ENCODE measurements at regions not wholly inside any gene's neighbourhood (a gene's known extent, or its start where the extent isn't known, plus 50 kb on each side); places are given as distances from the start of the nearest gene placed in this dataset.

DNA sequence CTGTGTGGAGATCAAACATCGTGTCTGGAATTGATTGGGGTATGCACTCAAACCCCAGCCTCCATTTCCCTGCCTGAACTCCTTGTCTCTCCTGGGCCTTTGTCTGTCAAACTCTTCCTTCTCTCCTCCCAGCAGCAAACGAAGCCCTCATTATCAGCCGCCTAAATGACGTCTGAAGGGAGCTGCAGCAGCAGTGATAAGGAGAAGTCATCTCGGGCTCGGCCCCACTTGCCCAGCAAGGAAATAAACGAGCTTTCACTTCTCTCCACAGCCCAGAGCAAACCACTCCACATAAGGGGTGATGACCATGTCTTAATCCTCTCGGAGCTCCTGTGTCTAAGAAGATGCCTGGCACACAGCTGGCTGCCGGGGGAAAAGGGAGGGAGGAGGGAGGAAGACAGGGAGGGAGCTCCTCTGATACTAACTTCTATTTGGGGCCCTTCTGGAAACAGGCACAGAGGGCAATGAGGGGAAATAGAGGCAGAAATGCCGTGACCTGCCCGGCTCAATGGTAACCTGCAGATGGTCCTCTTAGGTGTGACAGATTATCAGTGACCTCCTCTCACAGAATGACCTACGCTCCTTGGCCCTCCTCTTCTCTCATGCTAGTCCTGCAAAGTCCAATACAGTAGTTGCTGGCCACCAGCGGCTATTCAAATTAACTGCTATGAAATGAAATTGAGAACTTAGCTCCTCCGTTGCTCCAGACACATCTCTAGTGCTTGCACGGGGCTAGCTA, 100.4 kb downstream of the PXDC1 start:
- Histone ChIP-seq H3K9me3 (ENCODE audit: control insufficient read depth, insufficient read depth, low read length) (no peaks in the 10 kb centered on the region), H3K4me3 (ENCODE audit: low read depth, low read length) (no peak overlapping the region), H3K27me3 (ENCODE audit: control insufficient read depth, insufficient read depth, low read length) (peaks cover 23% of the 10 kb centered on the region), H3K27ac (ENCODE audit: low read depth, low read length) (no peak overlapping the region)
- DNase-seq (ENCODE audit: low read depth, low spot score) = no peak
- POLR2A ChIA-PET = no interaction called here
- CTCF ChIA-PET = no interaction called here
- TF ChIP-seq, protein P1, sequence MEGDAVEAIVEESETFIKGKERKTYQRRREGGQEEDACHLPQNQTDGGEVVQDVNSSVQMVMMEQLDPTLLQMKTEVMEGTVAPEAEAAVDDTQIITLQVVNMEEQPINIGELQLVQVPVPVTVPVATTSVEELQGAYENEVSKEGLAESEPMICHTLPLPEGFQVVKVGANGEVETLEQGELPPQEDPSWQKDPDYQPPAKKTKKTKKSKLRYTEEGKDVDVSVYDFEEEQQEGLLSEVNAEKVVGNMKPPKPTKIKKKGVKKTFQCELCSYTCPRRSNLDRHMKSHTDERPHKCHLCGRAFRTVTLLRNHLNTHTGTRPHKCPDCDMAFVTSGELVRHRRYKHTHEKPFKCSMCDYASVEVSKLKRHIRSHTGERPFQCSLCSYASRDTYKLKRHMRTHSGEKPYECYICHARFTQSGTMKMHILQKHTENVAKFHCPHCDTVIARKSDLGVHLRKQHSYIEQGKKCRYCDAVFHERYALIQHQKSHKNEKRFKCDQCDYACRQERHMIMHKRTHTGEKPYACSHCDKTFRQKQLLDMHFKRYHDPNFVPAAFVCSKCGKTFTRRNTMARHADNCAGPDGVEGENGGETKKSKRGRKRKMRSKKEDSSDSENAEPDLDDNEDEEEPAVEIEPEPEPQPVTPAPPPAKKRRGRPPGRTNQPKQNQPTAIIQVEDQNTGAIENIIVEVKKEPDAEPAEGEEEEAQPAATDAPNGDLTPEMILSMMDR (IDR thresholded peaks at IDR 0.05; ENCODE audit: low read depth, low read length) = no peak

DNA sequence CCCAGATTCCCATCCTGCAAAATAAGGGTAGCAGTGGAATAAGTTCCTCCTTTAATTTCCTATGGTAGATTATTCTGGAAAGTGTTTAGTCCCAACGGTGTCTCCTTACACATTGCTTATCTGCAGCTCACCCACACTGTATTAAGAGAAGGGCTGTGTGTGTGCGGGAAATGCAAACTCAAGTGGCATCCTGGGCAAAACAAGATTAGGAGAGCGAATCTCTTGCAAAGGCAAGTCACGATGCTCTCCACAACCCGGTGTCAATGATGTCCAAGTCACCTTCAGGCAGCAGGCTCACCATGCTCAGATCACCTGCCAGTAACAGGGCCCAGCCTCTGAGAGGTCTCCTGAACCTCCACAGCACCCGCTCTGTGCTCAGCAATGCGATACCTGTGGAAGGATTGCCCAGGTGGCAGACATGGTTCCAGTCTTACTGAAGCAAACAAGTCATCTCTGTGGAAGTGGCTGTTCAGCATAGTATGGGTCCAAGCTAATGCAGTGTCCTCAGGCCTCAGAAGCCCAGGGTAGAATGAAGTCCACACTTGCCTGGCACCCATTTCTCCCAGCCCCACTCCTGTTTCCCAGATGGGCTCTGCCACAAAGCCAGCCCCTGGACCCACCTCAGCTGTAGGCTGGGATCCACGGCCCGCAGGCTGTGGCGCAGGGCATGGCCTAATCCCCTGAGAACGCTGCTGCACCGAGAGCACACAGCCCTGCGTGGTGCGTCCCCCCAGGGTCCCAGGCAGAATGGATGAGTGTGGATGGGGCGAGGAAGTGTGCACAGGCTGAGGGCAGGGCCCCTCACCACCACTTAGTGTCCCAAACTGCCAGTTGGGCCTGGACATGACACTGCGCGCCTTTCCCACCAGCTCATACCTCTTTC, 101.2 kb downstream of the PXDC1 start:
- H3K27me3 ChIP-seq (ENCODE audit: control insufficient read depth, insufficient read depth, low read length) = peaks cover 21% of the 10 kb centered on the region
- DNase-seq (ENCODE audit: low read depth, low spot score) = no peak
- ChIA-PET CTCF (no interaction called here), POLR2A (no interaction called here)
- H3K27ac ChIP-seq (ENCODE audit: low read depth, low read length) = no peak overlapping the region
- TF ChIP-seq, protein P1 (IDR thresholded peaks at IDR 0.05; ENCODE audit: low read depth, low read length) = no peak
- H3K9me3 ChIP-seq (ENCODE audit: control insufficient read depth, insufficient read depth, low read length) = no peaks in the 10 kb centered on the region
- no peak overlapping the region for H3K4me3 ChIP-seq (ENCODE audit: low read depth, low read length)

DNA sequence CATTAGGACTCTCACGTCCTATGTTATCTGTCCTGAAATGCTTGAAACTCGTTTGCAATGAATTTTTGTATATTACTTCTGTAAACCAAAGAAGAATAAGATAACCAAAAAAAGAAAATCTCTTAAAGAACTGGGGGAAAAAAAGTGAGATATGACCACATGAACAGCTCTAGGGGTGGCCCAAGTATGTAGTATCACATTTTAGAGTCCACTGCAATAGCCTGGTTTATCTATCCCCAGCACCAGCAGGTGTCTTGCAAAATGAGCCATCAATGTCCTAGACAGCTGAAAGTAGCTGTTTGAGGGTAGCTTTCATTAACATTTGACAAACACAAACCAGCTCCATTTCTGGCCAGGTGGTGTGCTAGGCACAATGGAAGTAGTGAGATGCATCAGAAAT, 102.8 kb downstream of the PXDC1 start:
- TF ChIP-seq, protein P1 (IDR thresholded peaks at IDR 0.05; ENCODE audit: low read depth, low read length) = no peak
- no peaks in the 10 kb centered on the region for H3K9me3 ChIP-seq (ENCODE audit: control insufficient read depth, insufficient read depth, low read length)
- no peak overlapping the region for H3K27ac ChIP-seq (ENCODE audit: low read depth, low read length)
- H3K27me3 ChIP-seq (ENCODE audit: control insufficient read depth, insufficient read depth, low read length) = peaks cover 20% of the 10 kb centered on the region
- ChIA-PET CTCF (no interaction called here), POLR2A (no interaction called here)
- no peak for DNase-seq (ENCODE audit: low read depth, low spot score)
- no peak overlapping the region for H3K4me3 ChIP-seq (ENCODE audit: low read depth, low read length)

DNA sequence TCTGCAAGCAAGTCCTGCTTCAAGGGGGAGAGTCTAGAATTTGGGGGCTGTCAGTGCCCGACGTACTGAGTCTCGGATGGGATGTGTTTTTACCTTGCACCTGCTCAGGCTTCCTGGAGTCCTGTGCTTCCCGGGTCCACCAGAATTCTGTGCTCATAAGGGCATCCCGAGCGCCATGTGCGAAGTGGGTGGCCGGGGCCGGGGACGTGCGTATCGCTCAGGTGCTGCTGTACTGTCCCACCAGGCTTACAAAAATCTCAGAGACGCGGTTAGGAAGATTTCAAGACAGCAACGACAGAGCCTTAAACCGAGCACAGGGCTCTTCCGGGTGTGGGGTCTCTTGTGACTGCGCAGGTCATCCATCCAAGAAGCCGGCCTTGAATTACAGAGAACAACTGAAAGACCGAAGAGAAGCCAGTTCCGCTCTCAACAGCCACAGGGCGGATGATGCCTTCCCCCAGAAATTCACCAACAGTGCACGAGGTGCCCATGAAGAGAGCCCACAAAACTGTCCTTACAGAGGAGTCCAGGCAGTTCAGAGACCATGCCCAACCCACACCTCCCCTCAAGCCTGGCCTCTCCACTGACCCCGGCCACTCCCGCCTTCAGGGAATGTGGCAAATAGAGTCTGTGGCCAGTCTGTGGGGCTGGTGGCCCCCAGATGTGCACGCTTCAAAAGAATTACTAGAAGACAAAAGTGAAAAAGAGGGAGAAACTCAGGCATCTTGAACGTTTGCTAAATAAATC, 104.7 kb downstream of the PXDC1 start:
- Histone ChIP-seq H3K27me3 (ENCODE audit: control insufficient read depth, insufficient read depth, low read length) (peaks cover 22% of the 10 kb centered on the region), H3K4me3 (ENCODE audit: low read depth, low read length) (no peak overlapping the region), H3K9me3 (ENCODE audit: control insufficient read depth, insufficient read depth, low read length) (no peaks in the 10 kb centered on the region), H3K27ac (ENCODE audit: low read depth, low read length) (no peak overlapping the region)
- DNase-seq (ENCODE audit: low read depth, low spot score) = no peak
- TF ChIP-seq, protein P1 (IDR thresholded peaks at IDR 0.05; ENCODE audit: low read depth, low read length) = no peak
- ChIA-PET POLR2A (no interaction called here), CTCF (no interaction called here)

DNA sequence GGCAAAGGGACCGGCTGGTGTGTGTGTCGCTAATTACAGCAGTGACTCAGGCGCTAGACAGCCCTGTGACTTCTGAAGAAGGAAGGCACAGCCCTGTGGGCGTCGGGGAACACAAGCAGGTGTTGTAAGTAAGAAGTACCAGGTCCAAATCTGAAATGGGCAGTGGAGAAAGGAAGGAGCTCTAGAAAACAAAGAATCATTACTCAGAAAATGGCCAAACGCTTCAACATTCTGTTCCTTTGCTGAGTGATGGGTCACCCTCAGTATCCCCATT, 106.8 kb downstream of the PXDC1 start:
- Histone ChIP-seq H3K4me3 (ENCODE audit: low read depth, low read length) (no peak overlapping the region), H3K27ac (ENCODE audit: low read depth, low read length) (no peak overlapping the region), H3K9me3 (ENCODE audit: control insufficient read depth, insufficient read depth, low read length) (no peaks in the 10 kb centered on the region), H3K27me3 (ENCODE audit: control insufficient read depth, insufficient read depth, low read length) (peaks cover 21% of the 10 kb centered on the region)
- no peak for DNase-seq (ENCODE audit: low read depth, low spot score)
- POLR2A ChIA-PET = no interaction called here
- CTCF ChIA-PET = no interaction called here
- TF ChIP-seq, protein P1 (IDR thresholded peaks at IDR 0.05; ENCODE audit: low read depth, low read length) = no peak

Data from AG04450 (cell line).